ENCODE measurements at regions not wholly inside any gene's neighbourhood (a gene's known extent, or its start where the extent isn't known, plus 50 kb on each side); places are given as distances from the start of the nearest gene placed in this dataset.

- Histone ChIP-seq H3K4me1 (no peaks in the 10 kb centered on the region), H3K9me3 (replicated peaks) (peaks cover 9% of the 10 kb centered on the region), H3K27ac (replicated peaks) (no peak overlapping the region), H3K27me3 (ENCODE audit: low read depth) (no peaks in the 10 kb centered on the region), H3K4me3 (no peak overlapping the region), H3K36me3 (no peaks in the 10 kb centered on the region)
- DNase-seq, result no peak
- no peak for TF ChIP-seq CTCF (IDR thresholded peaks at IDR 0.05; ENCODE audit: borderline replicate concordance)
- intact Hi-C loops (cut with micrococcal nuclease), result no loop called here
These were observed 382.8 kb upstream of the NXPH2 start for GRCh38 chr2:139162957-139163356.

DNA sequence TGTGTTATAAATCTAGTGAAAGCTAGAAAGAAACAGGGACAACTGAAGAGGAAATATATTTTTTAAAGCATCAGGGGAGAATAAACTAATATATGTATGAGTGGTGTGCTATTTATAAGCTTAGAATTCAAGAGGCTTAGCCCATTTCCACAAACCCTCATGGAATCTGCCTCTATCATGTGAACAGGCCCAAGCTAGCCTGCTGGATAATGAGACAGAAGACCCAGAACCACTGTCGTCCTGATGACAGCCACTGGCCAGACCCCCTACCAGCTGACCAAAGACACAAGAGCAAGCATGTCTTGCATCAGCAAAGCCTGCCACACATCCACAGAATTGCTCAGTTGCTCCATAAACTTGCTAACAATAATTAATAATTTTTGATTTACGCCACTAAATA is 382.3 kb upstream of the NXPH2 start:
- intact Hi-C loops (cut with micrococcal nuclease), result no loop called here
- Histone ChIP-seq H3K4me1 (no peaks in the 10 kb centered on the region), H3K27me3 (ENCODE audit: low read depth) (no peaks in the 10 kb centered on the region), H3K36me3 (no peaks in the 10 kb centered on the region), H3K4me3 (no peak overlapping the region), H3K9me3 (replicated peaks) (peaks cover 9% of the 10 kb centered on the region), H3K27ac (replicated peaks) (no peak overlapping the region)
- DNase-seq, result no peak
- no peak for TF ChIP-seq CTCF (IDR thresholded peaks at IDR 0.05; ENCODE audit: borderline replicate concordance)

DNA sequence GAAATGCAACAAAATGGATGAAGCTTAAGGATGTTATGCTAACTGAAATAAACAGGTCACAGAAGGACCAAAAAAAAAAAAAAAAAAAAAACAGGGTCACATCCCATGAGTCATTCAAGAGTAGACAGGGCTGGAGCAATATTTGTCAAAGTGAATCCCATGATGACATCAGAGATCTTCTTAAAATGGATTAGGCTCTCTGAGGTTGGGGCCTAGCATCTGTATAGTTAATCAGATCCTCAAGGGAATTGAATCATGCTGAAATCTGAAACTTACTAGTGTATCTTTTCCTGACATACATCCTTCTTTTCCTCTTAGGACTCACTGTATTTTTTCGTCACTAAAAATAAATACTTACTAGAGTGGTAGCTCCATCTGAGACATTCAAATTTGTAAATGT is 380.6 kb upstream of the NXPH2 start:
- intact Hi-C loops (cut with micrococcal nuclease), result no loop called here
- Histone ChIP-seq H3K9me3 (replicated peaks) (peaks cover 9% of the 10 kb centered on the region), H3K27ac (replicated peaks) (no peak overlapping the region), H3K4me3 (no peak overlapping the region), H3K36me3 (no peaks in the 10 kb centered on the region), H3K27me3 (ENCODE audit: low read depth) (no peaks in the 10 kb centered on the region), H3K4me1 (no peaks in the 10 kb centered on the region)
- no peak for TF ChIP-seq CTCF (IDR thresholded peaks at IDR 0.05; ENCODE audit: borderline replicate concordance)
- DNase-seq, result no peak

GRCh38 chr2:139159177-139159576 is 379.0 kb upstream of the NXPH2 start:
- no peaks in the 10 kb centered on the region for H3K36me3 ChIP-seq
- intact Hi-C loops (cut with micrococcal nuclease), result no loop called here
- no peaks in the 10 kb centered on the region for H3K4me1 ChIP-seq
- H3K4me3 ChIP-seq, result no peak overlapping the region
- H3K9me3 ChIP-seq (replicated peaks), result peaks cover 9% of the 10 kb centered on the region
- TF ChIP-seq CTCF (IDR thresholded peaks at IDR 0.05; ENCODE audit: borderline replicate concordance), result no peak
- DNase-seq, result no peak
- H3K27me3 ChIP-seq (ENCODE audit: low read depth), result no peaks in the 10 kb centered on the region
- no peak overlapping the region for H3K27ac ChIP-seq (replicated peaks)

DNA sequence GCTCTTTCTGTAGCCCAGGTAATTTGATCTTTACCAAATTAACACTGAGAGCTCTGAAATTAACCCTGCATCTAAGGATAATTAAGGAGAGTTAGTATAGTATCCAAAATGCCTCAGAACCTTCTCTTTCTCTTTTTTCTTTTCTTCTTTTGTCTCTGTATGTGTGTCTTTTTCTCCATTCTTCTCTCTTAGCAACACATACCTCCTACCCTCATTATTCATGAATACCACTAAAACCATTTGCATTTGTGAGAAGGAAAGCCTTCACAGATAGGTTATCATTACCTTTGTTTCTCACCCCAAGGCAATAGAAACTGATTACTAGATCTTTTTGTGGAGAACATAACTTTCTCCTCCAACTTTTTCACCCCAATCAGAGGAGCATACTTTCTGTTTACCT is 376.5 kb upstream of the NXPH2 start:
- no peaks in the 10 kb centered on the region for H3K36me3 ChIP-seq
- no peak for TF ChIP-seq CTCF (IDR thresholded peaks at IDR 0.05; ENCODE audit: borderline replicate concordance)
- H3K27me3 ChIP-seq (ENCODE audit: low read depth), result no peaks in the 10 kb centered on the region
- no peak for DNase-seq
- no peaks in the 10 kb centered on the region for H3K4me1 ChIP-seq
- H3K9me3 ChIP-seq (replicated peaks), result peaks cover 7% of the 10 kb centered on the region
- H3K27ac ChIP-seq (replicated peaks), result no peak overlapping the region
- intact Hi-C loops (cut with micrococcal nuclease), result no loop called here
- no peak overlapping the region for H3K4me3 ChIP-seq

- Histone ChIP-seq H3K27me3 (ENCODE audit: low read depth) (no peaks in the 10 kb centered on the region), H3K4me3 (no peak overlapping the region), H3K4me1 (no peaks in the 10 kb centered on the region), H3K27ac (replicated peaks) (no peak overlapping the region), H3K36me3 (no peaks in the 10 kb centered on the region), H3K9me3 (replicated peaks) (peaks cover 7% of the 10 kb centered on the region)
- intact Hi-C loops (cut with micrococcal nuclease), result no loop called here
- no peak for TF ChIP-seq CTCF (IDR thresholded peaks at IDR 0.05; ENCODE audit: borderline replicate concordance)
- no peak for DNase-seq
These were observed 375.8 kb upstream of the NXPH2 start for GRCh38 chr2:139155991-139156390.
